ENCODE measurements at regions not wholly inside any gene's neighbourhood (a gene's known extent, or its start where the extent isn't known, plus 50 kb on each side); places are given as distances from the start of the nearest gene placed in this dataset.

GRCh38 chr5:2696156-2696807 is 55.2 kb downstream of the IRX2 start:
- no peak for DNase-seq

- no peak for DNase-seq
Measured at GRCh38 chr5:2695200-2695891, 56.1 kb downstream of the IRX2 start.

GRCh38 chr5:2691530-2691929 is 59.9 kb downstream of the IRX2 start:
- no peak for DNase-seq

- DNase-seq, result no peak
Measured at GRCh38 chr5:2690293-2690692, 61.2 kb downstream of the IRX2 start.

- no peak for DNase-seq
Measured at GRCh38 chr5:2688586-2688985, 62.9 kb downstream of the IRX2 start.

- DNase-seq, result no peak
Measured at GRCh38 chr5:2687746-2688145, 63.7 kb downstream of the IRX2 start.

GRCh38 chr5:2686321-2687124 is 65.0 kb downstream of the IRX2 start:
- no peak for DNase-seq

- no peak for DNase-seq
Measured at GRCh38 chr5:2685651-2686272, 65.7 kb downstream of the IRX2 start.

- DNase-seq, result no peak
Measured at GRCh38 chr5:2684606-2685005, 66.9 kb downstream of the IRX2 start.

GRCh38 chr5:2683720-2684119 is 67.8 kb downstream of the IRX2 start:
- no peak for DNase-seq

GRCh38 chr5:2681476-2681875 is 70.0 kb downstream of the IRX2 start:
- DNase-seq, result no peak

GRCh38 chr5:2680979-2681378 is 70.5 kb downstream of the IRX2 start:
- no peak for DNase-seq

GRCh38 chr5:2677689-2678088 is 73.8 kb downstream of the IRX2 start:
- DNase-seq, result no peak

GRCh38 chr5:2675548-2675947 is 75.9 kb downstream of the IRX2 start:
- DNase-seq, result no peak

GRCh38 chr5:2674456-2674855 is 77.0 kb downstream of the IRX2 start:
- no peak for DNase-seq

GRCh38 chr5:2670940-2671339 is 80.5 kb downstream of the IRX2 start:
- no peak for DNase-seq

- DNase-seq, result no peak
Measured at GRCh38 chr5:2669913-2670312, 81.6 kb downstream of the IRX2 start.

- no peak for DNase-seq
Measured at GRCh38 chr5:2669259-2669658, 82.2 kb downstream of the IRX2 start.

GRCh38 chr5:2666081-2666480 is 85.4 kb downstream of the IRX2 start:
- no peak for DNase-seq

GRCh38 chr5:2663489-2663888 is 88.0 kb downstream of the IRX2 start:
- DNase-seq, result no peak

- DNase-seq, result no peak
Measured at GRCh38 chr5:2660315-2660714, 91.2 kb downstream of the IRX2 start.

GRCh38 chr5:2658881-2659470 is 92.5 kb downstream of the IRX2 start:
- DNase-seq, result no peak

GRCh38 chr5:2658447-2658846 is 93.0 kb downstream of the IRX2 start:
- no peak for DNase-seq
